ENCODE measurements at regions not wholly inside any gene's neighbourhood (a gene's known extent, or its start where the extent isn't known, plus 50 kb on each side); places are given as distances from the start of the nearest gene placed in this dataset.

DNA sequence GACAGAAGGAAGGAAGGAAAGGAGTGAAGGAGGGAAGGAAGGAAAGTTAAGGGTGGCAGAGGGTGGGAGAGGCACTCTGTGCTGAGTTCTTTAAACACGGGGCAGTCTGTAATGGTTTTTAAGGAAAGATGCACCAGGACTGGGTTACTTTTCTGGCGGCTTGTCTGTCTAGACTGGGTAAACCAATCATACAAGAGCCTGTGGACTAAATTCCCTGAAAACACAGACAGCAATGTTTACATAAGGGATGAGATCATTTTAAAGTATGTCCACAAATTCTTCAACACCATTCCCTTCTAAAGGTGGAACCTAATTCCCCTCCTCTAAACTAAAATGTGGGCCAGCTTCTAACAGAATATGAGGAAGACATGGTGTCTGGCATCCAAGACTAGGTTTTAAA is 235.5 kb upstream of the IGF1R start:
- no peak for DNase-seq (ENCODE audit: low spot score in 2 of 2)
- TF ChIP-seq, protein P1, sequence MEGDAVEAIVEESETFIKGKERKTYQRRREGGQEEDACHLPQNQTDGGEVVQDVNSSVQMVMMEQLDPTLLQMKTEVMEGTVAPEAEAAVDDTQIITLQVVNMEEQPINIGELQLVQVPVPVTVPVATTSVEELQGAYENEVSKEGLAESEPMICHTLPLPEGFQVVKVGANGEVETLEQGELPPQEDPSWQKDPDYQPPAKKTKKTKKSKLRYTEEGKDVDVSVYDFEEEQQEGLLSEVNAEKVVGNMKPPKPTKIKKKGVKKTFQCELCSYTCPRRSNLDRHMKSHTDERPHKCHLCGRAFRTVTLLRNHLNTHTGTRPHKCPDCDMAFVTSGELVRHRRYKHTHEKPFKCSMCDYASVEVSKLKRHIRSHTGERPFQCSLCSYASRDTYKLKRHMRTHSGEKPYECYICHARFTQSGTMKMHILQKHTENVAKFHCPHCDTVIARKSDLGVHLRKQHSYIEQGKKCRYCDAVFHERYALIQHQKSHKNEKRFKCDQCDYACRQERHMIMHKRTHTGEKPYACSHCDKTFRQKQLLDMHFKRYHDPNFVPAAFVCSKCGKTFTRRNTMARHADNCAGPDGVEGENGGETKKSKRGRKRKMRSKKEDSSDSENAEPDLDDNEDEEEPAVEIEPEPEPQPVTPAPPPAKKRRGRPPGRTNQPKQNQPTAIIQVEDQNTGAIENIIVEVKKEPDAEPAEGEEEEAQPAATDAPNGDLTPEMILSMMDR (IDR thresholded peaks at IDR 0.05): no peak
- H3K27me3 ChIP-seq: no peaks in the 10 kb centered on the region
- no peak overlapping the region for H3K27ac ChIP-seq
- intact Hi-C loops (cut with DNase I): no loop called here
- no peak overlapping the region for H3K4me3 ChIP-seq
- no peaks in the 10 kb centered on the region for H3K36me3 ChIP-seq
- H3K4me1 ChIP-seq: peaks cover 0 to 6% of the 10 kb centered on the region in 2 donors
- no peaks in the 10 kb centered on the region for H3K9me3 ChIP-seq

DNA sequence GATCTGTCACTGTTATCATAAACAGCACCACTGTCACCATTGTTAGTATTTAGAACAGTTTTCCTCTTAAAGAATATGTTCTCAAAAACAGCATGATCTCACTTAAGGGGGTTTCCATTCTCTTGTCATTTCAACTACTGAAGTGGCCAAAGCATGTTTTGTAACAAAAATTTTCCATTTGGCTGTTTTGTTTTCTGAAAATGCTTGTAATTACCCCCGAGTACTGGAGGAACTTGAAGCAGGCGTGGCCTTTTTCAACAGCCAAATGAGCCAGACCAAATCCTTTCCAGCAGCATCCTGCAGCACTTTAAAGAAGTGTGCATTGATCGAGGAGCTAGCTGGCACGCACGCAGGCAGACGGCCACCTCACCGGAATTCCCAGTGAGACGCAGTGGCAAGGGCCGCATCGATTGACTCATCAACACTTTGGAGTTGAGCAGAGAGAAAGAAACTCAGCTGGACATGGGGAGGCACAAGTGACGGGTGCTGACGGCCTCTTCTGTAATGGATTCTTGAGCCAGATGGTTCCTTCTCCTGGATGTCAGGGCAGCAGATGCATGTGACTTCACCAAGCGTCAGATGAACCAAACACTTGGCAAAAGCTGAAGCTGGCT is 234.3 kb upstream of the IGF1R start:
- peaks cover 0 to 6% of the 10 kb centered on the region in 2 donors for H3K4me1 ChIP-seq
- DNase-seq (ENCODE audit: low spot score in 2 of 2): no peak
- H3K4me3 ChIP-seq: no peak overlapping the region
- no peak overlapping the region for H3K27ac ChIP-seq
- H3K27me3 ChIP-seq: no peaks in the 10 kb centered on the region
- intact Hi-C loops (cut with DNase I): no loop called here
- H3K36me3 ChIP-seq: no peaks in the 10 kb centered on the region
- TF ChIP-seq, protein P1 (IDR thresholded peaks at IDR 0.05): no peak
- no peaks in the 10 kb centered on the region for H3K9me3 ChIP-seq

DNA sequence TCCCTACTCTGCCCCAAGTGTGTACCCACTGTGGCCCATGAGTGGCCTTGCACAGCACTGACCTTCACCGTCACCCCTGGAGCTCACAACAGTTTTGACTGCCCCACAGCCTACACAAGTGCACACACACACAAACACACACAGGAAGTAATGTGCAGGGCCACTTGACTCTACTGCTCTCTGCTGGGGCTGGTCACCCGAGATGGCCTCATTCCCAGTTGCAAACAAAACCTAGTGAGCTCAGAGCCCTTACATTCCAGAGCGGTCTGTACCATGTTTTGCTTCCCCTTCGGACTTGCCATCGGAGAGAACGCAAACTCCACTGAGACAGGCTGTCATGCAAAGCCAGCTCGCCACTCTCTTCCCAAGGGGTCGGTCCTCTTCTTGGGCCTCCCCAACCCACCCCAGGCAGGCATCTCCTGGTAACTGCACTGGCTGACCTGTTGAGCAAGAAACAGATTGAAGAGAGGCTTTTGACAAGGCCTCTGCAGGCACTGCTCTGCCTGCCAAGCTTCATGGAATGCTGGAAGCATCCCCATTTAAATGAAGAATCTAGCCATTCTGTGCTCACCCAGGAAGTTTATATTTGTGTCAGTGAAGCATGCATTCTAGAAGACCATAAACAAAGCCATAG is 232.0 kb upstream of the IGF1R start:
- peaks cover 0 to 8% of the 10 kb centered on the region in 2 donors for H3K4me1 ChIP-seq
- DNase-seq (ENCODE audit: low spot score in 2 of 2): no peak
- no peaks in the 10 kb centered on the region for H3K9me3 ChIP-seq
- peak overlapping the region in 1 of 2 donors; percentile 30 for H3K27ac ChIP-seq
- no peaks in the 10 kb centered on the region for H3K27me3 ChIP-seq
- intact Hi-C loops (cut with DNase I): no loop called here
- no peaks in the 10 kb centered on the region for H3K36me3 ChIP-seq
- H3K4me3 ChIP-seq: no peak overlapping the region
- TF ChIP-seq, protein P1 (IDR thresholded peaks at IDR 0.05): no peak

DNA sequence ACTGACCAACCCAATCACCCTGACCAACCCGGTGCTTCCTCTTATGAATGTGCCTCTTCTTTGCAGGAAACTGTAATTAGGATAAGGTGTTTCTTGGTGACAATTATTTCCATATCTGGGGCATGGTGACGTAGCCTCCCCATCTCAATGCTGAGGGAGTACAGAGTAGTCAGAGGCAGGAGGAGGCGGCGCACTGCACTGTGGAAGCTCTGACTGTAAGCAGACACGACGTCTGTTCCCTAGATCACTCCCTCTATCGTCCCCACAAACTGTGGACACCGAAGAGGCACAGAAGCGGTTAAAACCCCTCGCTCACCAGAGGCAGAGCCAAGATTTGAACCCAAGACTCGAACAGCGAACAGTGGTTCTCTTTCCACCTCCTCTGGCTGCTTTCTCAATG is 231.0 kb upstream of the IGF1R start:
- H3K27me3 ChIP-seq: no peaks in the 10 kb centered on the region
- TF ChIP-seq, protein P1 (IDR thresholded peaks at IDR 0.05): no peak

DNA sequence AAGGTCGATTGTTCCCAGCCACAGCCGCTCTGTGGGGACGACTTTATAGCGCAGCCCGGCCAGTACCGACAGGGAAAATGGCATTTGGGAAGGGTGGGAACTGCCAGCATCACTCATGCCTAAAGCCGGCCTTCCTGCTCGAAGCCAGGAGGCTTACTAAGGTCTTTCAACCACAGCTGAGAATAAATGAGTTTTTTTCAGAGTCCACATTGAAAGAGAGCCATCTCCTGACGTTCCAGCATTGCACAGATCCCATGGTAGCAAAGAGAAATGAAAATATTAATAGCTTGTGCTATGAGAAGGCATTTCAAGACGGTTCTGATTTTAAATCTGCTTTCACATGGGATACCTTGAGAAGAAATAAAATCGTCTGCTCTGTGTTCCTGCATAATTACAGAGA is 230.2 kb upstream of the IGF1R start:
- TF ChIP-seq, protein P1 (IDR thresholded peaks at IDR 0.05): no peak
- H3K36me3 ChIP-seq: no peaks in the 10 kb centered on the region
- no peaks in the 10 kb centered on the region for H3K9me3 ChIP-seq
- no peaks in the 10 kb centered on the region for H3K27me3 ChIP-seq
- intact Hi-C loops (cut with DNase I): no loop called here
- H3K4me3 ChIP-seq: no peak overlapping the region
- no peak overlapping the region for H3K27ac ChIP-seq
- peaks cover 3 to 12% of the 10 kb centered on the region in 2 donors for H3K4me1 ChIP-seq
- no peak for DNase-seq (ENCODE audit: low spot score in 2 of 2)

More for the DNA sequence above, 231.0 kb upstream of the IGF1R start:
- intact Hi-C loops (cut with DNase I): no loop called here
- no peaks in the 10 kb centered on the region for H3K36me3 ChIP-seq
- H3K27ac ChIP-seq: no peak overlapping the region
- H3K4me3 ChIP-seq: no peak overlapping the region
- no peaks in the 10 kb centered on the region for H3K9me3 ChIP-seq
- no peak for DNase-seq (ENCODE audit: low spot score in 2 of 2)
- peaks cover 3 to 12% of the 10 kb centered on the region in 2 donors for H3K4me1 ChIP-seq

Data from ascending aorta (tissue), 2 donors.